HG02610 (cell line): ENCODE measurements at regions not wholly inside any gene's neighbourhood (a gene's known extent, or its start where the extent isn't known, plus 50 kb on each side); places are given as distances from the start of the nearest gene placed in this dataset.

Experiments used
- ATAC-seq: cut with Tn5 transposase; IDR thresholded peaks from one replicate; pipeline ENCODE4 v1.9.1; 2021; ENCODE audit warnings: mild to moderate bottlenecking, moderate library complexity; ENCODE audit not compliant: unreplicated experiment

- ATAC-seq: no peak
These were observed 256.0 kb downstream of the DCDC2C start for GRCh38 chr2:3959372-3959771.

- ATAC-seq: no peak
These were observed 256.7 kb downstream of the DCDC2C start for GRCh38 chr2:3960106-3960505.

GRCh38 chr2:3962719-3963118 is 259.3 kb downstream of the DCDC2C start:
- no peak for ATAC-seq

- ATAC-seq: no peak
These were observed 261.8 kb downstream of the DCDC2C start for GRCh38 chr2:3965211-3965610.

- no peak for ATAC-seq
These were observed 262.6 kb downstream of the DCDC2C start for GRCh38 chr2:3965953-3966352.

GRCh38 chr2:3966470-3966869 is 263.1 kb downstream of the DCDC2C start:
- ATAC-seq: no peak

GRCh38 chr2:3968736-3969135 is 265.4 kb downstream of the DCDC2C start:
- ATAC-seq: no peak

- ATAC-seq: no peak
These were observed 267.6 kb downstream of the DCDC2C start for GRCh38 chr2:3970791-3971651.

GRCh38 chr2:3971652-3972192 is 268.3 kb downstream of the DCDC2C start:
- ATAC-seq: no peak

- ATAC-seq: no peak
These were observed 269.0 kb downstream of the DCDC2C start for GRCh38 chr2:3972377-3972776.

- ATAC-seq: no peak
These were observed 271.4 kb downstream of the DCDC2C start for GRCh38 chr2:3974765-3975164.

- no peak for ATAC-seq
These were observed 278.1 kb downstream of the DCDC2C start for GRCh38 chr2:3981446-3981987.

GRCh38 chr2:3982160-3982559 is 278.8 kb downstream of the DCDC2C start:
- ATAC-seq: no peak

- no peak for ATAC-seq
These were observed 282.7 kb downstream of the DCDC2C start for GRCh38 chr2:3986063-3986462.

- no peak for ATAC-seq
These were observed 283.3 kb downstream of the DCDC2C start for GRCh38 chr2:3986530-3987258.

GRCh38 chr2:4002841-4003403 is 299.5 kb downstream of the DCDC2C start:
- ATAC-seq: no peak

GRCh38 chr2:4012197-4012596 is 308.8 kb downstream of the DCDC2C start:
- ATAC-seq: no peak

- no peak for ATAC-seq
These were observed 315.2 kb downstream of the DCDC2C start for GRCh38 chr2:4018535-4018934.

- no peak for ATAC-seq
These were observed 316.8 kb downstream of the DCDC2C start for GRCh38 chr2:4020153-4020552.

GRCh38 chr2:4020649-4021048 is 317.3 kb downstream of the DCDC2C start:
- ATAC-seq: no peak

GRCh38 chr2:4024605-4025004 is 321.2 kb downstream of the DCDC2C start:
- no peak for ATAC-seq
